Skeletal muscle satellite cell (primary cell): ENCODE measurements at regions not wholly inside any gene's neighbourhood (a gene's known extent, or its start where the extent isn't known, plus 50 kb on each side); places are given as distances from the start of the nearest gene placed in this dataset.

ENCODE experiments used
- H3K27me3 ChIP-seq: 2 replicates; pipeline ENCODE4 v1.7.0; 2013; ENCODE audit warnings: low read length; ENCODE audit not compliant: control insufficient read depth, insufficient read depth
- H3K36me3 ChIP-seq: 2 replicates; pipeline ENCODE4 v1.7.0; 2013; ENCODE audit warnings: mild to moderate bottlenecking, control low read depth, low read length; ENCODE audit not compliant: insufficient read depth
- H3K4me1 ChIP-seq: 2 replicates; pipeline ENCODE4 v1.7.0; 2013; ENCODE audit warnings: low read length; ENCODE audit not compliant: control insufficient read depth, insufficient read depth
- H3K4me2 ChIP-seq: 2 replicates; pipeline ENCODE4 v1.7.0; 2013; ENCODE audit warnings: mild to moderate bottlenecking, low read length
- H3K4me3 ChIP-seq: 2 replicates; pipeline ENCODE4 v1.7.0; 2013; ENCODE audit warnings: low read length
- H3K9ac ChIP-seq: 2 replicates; pipeline ENCODE4 v1.7.0; 2013; ENCODE audit warnings: mild to moderate bottlenecking, low read depth, low read length, moderate library complexity
- H3K9me3 ChIP-seq: replicated peaks from 2 replicates; pipeline ENCODE4 v1.7.0; 2013; ENCODE audit warnings: mild to moderate bottlenecking, control low read depth, low read length

DNA sequence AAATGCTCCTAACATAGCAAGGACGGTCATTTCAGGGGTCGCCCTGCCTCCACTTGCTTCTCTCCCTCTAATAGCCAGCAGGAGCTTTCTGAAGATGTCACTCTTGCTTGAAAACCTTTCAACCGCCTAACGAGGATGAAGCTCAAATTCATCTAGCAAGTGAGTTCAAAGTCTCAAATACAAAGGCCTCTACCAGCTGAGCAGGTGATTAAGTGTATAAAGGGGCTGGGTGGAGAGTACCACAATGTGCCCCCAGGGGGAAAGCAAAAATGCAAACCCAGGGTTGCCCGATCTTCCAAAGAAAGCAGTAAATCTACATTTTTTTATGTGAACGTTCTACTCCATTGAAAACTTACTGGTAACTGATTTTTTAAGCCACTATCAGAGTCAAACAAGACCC is 50.4 kb upstream of the GRIP2 start:
- Histone ChIP-seq H3K36me3 (no peaks in the 10 kb centered on the region), H3K4me2 (no peak overlapping the region), H3K4me3 (no peak overlapping the region), H3K9ac (no peak overlapping the region), H3K9me3 (no peaks in the 10 kb centered on the region), H3K27me3 (peaks cover 40% of the 10 kb centered on the region), H3K4me1 (peaks cover 5% of the 10 kb centered on the region)

DNA sequence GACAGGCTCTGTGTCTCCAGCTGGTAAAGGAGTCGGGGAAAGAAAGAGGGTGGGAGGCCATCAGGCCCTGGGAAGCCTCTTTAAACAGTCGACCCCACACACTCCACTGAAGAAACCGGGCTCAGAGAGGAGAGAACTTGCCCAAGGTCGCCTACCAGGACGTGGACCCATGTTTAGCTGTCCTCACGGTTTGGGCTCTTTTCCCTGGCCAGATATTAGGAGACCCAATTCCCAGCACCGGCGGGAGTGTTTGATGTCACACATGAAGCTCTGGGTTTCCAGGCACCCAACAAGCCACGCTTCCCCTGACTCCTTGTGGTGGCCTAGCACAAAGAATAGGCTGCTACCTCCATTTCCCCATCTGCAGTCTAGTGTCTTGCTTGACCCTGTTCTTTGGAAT is 52.2 kb upstream of the GRIP2 start:
- no peaks in the 10 kb centered on the region for H3K9me3 ChIP-seq
- no peak overlapping the region for H3K4me3 ChIP-seq
- H3K4me1 ChIP-seq, result peaks cover 5% of the 10 kb centered on the region
- H3K27me3 ChIP-seq, result peaks cover 31% of the 10 kb centered on the region
- no peaks in the 10 kb centered on the region for H3K36me3 ChIP-seq
- no peak overlapping the region for H3K4me2 ChIP-seq
- H3K9ac ChIP-seq, result no peak overlapping the region

DNA sequence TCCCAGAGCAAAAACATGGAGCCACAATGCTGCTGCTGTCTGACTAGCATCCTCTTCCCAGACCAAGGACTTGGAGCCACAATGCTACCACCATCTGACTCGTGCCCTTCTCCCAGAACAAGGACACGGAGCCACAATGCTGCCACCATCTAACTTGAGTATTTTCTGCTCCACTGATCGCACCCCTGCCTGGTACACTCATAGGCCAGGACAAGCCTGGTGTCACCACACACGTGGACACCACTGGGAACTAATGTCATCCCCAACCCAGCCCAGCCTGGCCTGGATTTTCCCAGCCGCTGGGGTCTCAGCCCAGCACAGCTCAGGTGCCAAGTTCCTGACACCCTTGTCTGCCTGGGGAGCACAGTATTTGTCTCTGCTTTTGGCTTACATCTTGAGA is 52.7 kb upstream of the GRIP2 start:
- H3K9me3 ChIP-seq, result no peaks in the 10 kb centered on the region
- no peak overlapping the region for H3K4me3 ChIP-seq
- peaks cover 5% of the 10 kb centered on the region for H3K4me1 ChIP-seq
- H3K4me2 ChIP-seq, result no peak overlapping the region
- H3K9ac ChIP-seq, result no peak overlapping the region
- peaks cover 31% of the 10 kb centered on the region for H3K27me3 ChIP-seq
- no peaks in the 10 kb centered on the region for H3K36me3 ChIP-seq

DNA sequence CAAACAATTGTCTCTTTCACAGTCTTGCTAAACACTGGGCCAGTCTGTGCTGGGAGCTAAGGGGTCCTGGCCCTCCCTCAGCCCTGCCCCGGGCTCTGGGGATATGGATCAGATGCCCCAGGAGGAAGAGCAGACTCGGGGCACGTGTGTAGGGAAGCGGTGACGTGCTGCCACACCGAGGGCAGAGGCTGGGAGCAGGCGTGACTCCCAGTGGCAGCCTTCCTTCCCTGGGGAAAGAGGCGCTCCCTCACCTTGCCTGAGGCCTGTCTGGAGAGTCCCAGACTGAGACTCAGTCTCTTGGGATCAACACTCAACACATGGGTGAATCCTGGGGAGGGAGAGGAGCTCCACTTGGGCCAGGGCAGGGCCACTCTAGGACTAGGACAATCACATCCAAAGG is 54.1 kb upstream of the GRIP2 start:
- Histone ChIP-seq H3K4me3 (no peak overlapping the region), H3K27me3 (peaks cover 29% of the 10 kb centered on the region)

DNA sequence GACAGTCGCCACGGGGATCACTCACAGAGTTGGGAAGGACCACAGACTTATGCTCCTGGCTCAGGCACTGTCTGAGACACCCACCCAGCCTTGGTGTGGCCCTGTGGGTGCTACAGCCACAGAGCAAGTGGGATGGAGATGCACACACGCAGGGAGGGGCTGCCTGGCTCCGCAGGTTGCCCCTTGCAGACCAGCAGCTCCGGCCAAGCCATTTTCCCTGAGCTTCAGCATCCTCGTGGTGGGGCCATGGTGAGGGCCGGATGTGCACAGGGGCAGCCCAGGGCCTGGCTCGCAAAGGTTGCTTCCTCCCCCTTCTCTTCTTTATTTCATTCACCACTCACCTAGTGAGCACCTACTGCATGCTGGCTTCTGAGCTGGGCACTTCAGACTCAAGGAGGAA is 55.4 kb upstream of the GRIP2 start:
- no peak overlapping the region for H3K4me3 ChIP-seq
- H3K4me1 ChIP-seq, result no peaks in the 10 kb centered on the region
- no peaks in the 10 kb centered on the region for H3K36me3 ChIP-seq
- no peak overlapping the region for H3K4me2 ChIP-seq
- no peaks in the 10 kb centered on the region for H3K9me3 ChIP-seq
- H3K27me3 ChIP-seq, result peaks cover 32% of the 10 kb centered on the region
- no peak overlapping the region for H3K9ac ChIP-seq

More for the DNA sequence above, 54.1 kb upstream of the GRIP2 start:
- Histone ChIP-seq H3K9ac (no peak overlapping the region), H3K4me2 (no peak overlapping the region), H3K4me1 (no peaks in the 10 kb centered on the region), H3K9me3 (no peaks in the 10 kb centered on the region), H3K36me3 (no peaks in the 10 kb centered on the region)

DNA sequence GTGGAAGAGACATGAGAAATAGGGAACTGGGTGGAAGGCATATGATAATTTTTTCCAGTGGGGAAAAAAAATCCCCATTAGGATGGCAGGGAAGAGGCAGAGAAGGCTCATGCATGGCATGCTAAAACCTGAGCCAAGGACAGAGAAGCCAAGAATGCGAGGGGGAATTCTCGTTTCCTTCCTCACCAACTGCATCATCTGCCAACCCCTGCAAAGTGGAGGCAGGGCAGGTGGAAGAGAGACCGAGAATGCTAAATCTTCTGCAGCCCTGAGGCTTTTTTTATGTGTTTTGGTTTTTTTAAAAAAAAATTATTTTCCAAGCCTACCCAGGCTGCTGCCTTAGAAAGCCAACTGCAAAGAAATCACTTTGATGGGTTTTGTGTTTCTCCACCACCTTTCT is 54.3 kb upstream of the CCDC174 start:
- Histone ChIP-seq H3K4me1 (no peaks in the 10 kb centered on the region), H3K36me3 (no peaks in the 10 kb centered on the region), H3K9ac (no peak overlapping the region), H3K27me3 (peaks cover 40% of the 10 kb centered on the region), H3K4me2 (no peak overlapping the region), H3K4me3 (no peak overlapping the region), H3K9me3 (no peaks in the 10 kb centered on the region)

DNA sequence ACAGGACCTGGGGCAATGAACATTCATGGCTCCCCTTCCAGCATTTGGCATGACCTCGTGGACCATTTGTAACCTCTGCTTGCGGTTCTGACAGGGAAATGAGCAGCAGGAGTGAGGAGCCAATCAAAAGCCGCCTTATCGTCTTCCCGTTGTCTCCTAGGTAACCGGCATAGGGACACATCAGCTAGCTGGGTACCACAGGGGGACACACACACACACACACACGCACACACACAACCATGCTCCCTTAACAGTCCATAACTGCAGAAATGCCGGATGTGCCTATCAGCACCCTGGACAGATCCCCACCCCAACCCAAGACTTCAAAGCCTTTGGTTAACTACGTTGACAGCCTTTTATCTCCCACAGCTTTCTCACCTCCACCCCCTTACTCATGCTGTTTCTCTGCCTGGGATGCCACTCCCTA is 53.4 kb upstream of the CCDC174 start:
- H3K36me3 ChIP-seq, result no peaks in the 10 kb centered on the region
- H3K27me3 ChIP-seq, result peaks cover 38% of the 10 kb centered on the region
- H3K9me3 ChIP-seq, result no peaks in the 10 kb centered on the region
- H3K4me2 ChIP-seq, result no peak overlapping the region
- H3K4me3 ChIP-seq, result no peak overlapping the region
- H3K4me1 ChIP-seq, result no peaks in the 10 kb centered on the region
- no peak overlapping the region for H3K9ac ChIP-seq

DNA sequence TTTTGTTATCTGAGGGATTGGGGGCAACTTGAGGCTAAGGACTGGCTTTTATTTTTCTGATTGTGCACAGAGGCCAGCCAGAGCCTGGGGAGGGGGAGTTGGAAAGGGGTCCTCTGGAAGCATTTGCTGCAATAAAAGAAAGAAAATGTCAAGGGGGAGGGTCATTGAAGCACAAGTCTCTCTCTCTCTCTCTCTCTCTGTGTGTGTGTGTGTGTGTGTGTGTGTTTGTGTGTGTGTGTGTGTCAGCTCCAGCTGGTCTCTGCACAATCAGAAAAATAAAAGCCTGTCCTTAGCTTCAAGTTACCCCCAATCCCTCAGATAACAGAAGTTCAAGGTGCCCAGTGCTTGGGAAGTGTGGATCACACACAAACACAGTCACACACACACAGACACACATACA is 52.1 kb upstream of the CCDC174 start:
- Histone ChIP-seq H3K4me3 (no peak overlapping the region), H3K27me3 (peaks cover 51% of the 10 kb centered on the region), H3K9ac (no peak overlapping the region), H3K36me3 (no peaks in the 10 kb centered on the region), H3K4me1 (no peaks in the 10 kb centered on the region), H3K9me3 (peaks cover 3% of the 10 kb centered on the region), H3K4me2 (no peak overlapping the region)

DNA sequence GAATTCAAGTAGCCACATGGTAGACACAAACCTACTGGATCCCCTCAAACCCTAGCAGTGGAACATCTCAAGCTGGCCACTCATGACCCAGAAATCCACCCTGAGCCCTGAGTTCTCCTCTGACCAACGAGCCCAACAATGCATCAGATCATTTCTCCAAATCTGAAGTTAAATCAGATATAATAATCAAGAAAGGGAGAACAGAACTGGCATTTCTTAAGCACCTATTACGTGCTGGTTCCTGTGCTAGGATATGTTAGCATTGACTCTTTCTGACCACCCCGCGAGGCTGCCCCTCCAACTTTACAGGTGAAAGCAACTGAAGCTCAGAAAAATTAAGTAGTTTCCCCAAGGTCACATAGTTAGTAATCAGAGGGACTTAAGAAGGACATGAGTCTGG is 51.5 kb upstream of the CCDC174 start:
- no peak overlapping the region for H3K4me2 ChIP-seq
- no peak overlapping the region for H3K9ac ChIP-seq
- H3K4me3 ChIP-seq, result no peak overlapping the region
- H3K36me3 ChIP-seq, result no peaks in the 10 kb centered on the region
- H3K9me3 ChIP-seq, result peaks cover 3% of the 10 kb centered on the region
- no peaks in the 10 kb centered on the region for H3K4me1 ChIP-seq
- H3K27me3 ChIP-seq, result peaks cover 56% of the 10 kb centered on the region

DNA sequence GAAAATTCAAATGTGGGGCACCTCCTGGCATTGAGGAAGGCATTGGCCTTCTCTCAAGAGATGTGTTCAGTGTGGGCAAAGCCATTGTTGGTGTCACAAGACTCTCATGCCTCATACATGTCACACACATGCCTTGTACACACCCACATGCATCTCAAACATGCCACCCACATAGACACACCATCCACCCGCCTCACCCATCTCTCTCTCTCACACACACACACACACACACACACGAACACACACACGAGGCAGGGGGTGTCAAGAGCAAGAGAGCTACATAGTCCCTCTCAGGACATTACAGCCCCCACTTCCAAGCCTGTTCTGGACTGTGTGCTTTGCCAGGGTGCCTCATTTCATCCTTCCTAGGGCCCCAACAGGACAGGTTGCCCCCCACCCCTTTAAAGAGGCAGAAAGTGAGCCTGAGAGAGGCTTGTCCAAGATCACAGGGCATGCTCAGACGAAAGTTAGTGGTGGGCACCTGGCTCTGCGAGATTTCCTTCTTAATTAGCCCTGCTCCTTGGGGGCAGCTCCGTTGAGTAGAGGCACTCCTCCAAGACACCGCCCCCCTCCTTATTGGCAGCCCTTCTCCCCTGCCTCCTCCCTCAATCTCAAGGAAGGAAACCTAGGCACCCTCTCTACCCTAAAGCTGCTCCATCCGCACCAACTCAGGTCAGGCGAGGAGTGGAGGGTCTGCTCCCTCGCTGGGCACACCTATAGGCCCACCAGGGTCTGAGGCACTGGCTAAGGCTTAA is 50.5 kb upstream of the CCDC174 start:
- H3K4me1 ChIP-seq, result no peaks in the 10 kb centered on the region
- H3K27me3 ChIP-seq, result peaks cover 64% of the 10 kb centered on the region
- H3K9me3 ChIP-seq, result peaks cover 3% of the 10 kb centered on the region
- no peaks in the 10 kb centered on the region for H3K36me3 ChIP-seq
- H3K4me2 ChIP-seq, result no peak overlapping the region
- no peak overlapping the region for H3K9ac ChIP-seq
- no peak overlapping the region for H3K4me3 ChIP-seq

DNA sequence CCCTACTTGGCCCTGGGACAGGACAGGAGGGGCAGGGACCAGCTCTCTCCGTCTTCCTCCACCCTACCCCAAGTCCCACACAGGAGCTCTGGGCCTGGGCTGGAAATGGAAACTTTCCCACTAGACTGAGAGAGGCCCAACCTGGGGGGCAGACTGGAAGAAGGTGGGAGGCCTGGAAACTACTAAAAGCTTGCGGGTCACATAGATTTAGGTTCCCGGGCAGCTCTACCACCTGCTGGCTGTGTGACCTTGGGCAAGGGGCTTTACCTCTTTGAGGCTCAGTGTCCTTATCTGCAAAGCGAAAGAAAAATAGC is 49.9 kb upstream of the CCDC174 start:
- Histone ChIP-seq H3K4me3 (no peak overlapping the region), H3K4me1 (no peaks in the 10 kb centered on the region)

More for the DNA sequence above, 49.9 kb upstream of the CCDC174 start:
- peaks cover 3% of the 10 kb centered on the region for H3K9me3 ChIP-seq
- no peak overlapping the region for H3K4me2 ChIP-seq
- H3K9ac ChIP-seq, result no peak overlapping the region
- peaks cover 67% of the 10 kb centered on the region for H3K27me3 ChIP-seq
- H3K36me3 ChIP-seq, result no peaks in the 10 kb centered on the region
